Neural cell (in vitro differentiated cells): ENCODE measurements at regions not wholly inside any gene's neighbourhood (a gene's known extent, or its start where the extent isn't known, plus 50 kb on each side); places are given as distances from the start of the nearest gene placed in this dataset.

ENCODE experiments used
- H2AFZ ChIP-seq: fragments of 200-600, 300-800 bp; sonication (generic), shearing (Covaris generic); 2 replicates; pipeline ENCODE4 v1.6.0; 2014; ENCODE audit warnings: low read depth, mild to moderate bottlenecking, antibody characterized with exemption, low read length, moderate library complexity
- H3F3A ChIP-seq: fragments of 200-600 bp; shearing (Covaris generic); 2 replicates; pipeline ENCODE4 v1.6.1; 2016; ENCODE audit warnings: mild to moderate bottlenecking, moderate library complexity, mixed read lengths, antibody characterized with exemption, low read length; ENCODE audit not compliant: insufficient read depth, poor library complexity, severe bottlenecking
- H3K27ac ChIP-seq: fragments of 200-600, 300-800 bp; sonication (generic), shearing (Covaris generic); 2 replicates; pipeline ENCODE4 v1.5.1; 2014; ENCODE audit warnings: mild to moderate bottlenecking, low read length, moderate library complexity
- H3K27me3 ChIP-seq: fragments of 300-800, 200-600 bp; sonication (generic), shearing (Covaris generic); 2 replicates; pipeline ENCODE4 v1.6.0; 2014; ENCODE audit warnings: mild to moderate bottlenecking, low read depth, low read length, moderate library complexity; ENCODE audit not compliant: insufficient read depth
- H3K36me3 ChIP-seq: fragments of 300-800, 200-600 bp; sonication (generic), shearing (Covaris generic); 2 replicates; pipeline ENCODE4 v1.5.1; 2014; ENCODE audit warnings: mild to moderate bottlenecking, antibody characterized with exemption, low read length, moderate library complexity; ENCODE audit not compliant: insufficient read depth
- H3K4me2 ChIP-seq: fragments of 300-800, 200-600 bp; sonication (generic), shearing (Covaris generic); 2 replicates; pipeline ENCODE4 v1.6.0; 2014; ENCODE audit warnings: mild to moderate bottlenecking, low read length
- H3K4me3 ChIP-seq: fragments of 300-800, 200-600 bp; sonication (generic), shearing (Covaris generic); 2 replicates; pipeline ENCODE4 v1.5.1; 2014; ENCODE audit warnings: mild to moderate bottlenecking, low read length, moderate library complexity
- H3K79me2 ChIP-seq: fragments of 200-600 bp; shearing (Covaris generic); replicated peaks from 2 replicates; pipeline ENCODE4 v1.6.0; 2014; ENCODE audit warnings: mild to moderate bottlenecking, low read length, moderate library complexity; ENCODE audit not compliant: insufficient read depth
- H3K9ac ChIP-seq: fragments of 300-800, 200-600 bp; sonication (generic), shearing (Covaris generic); 2 replicates; pipeline ENCODE4 v1.6.1; 2016; ENCODE audit warnings: mild to moderate bottlenecking, low read length, mixed read lengths
- H3K9me2 ChIP-seq: fragments of 200-600 bp; shearing (Covaris generic); 2 replicates; pipeline ENCODE4 v1.6.1; 2016; ENCODE audit warnings: mild to moderate bottlenecking, low read length, mixed read lengths; ENCODE audit not compliant: insufficient read depth
- H3K9me3 ChIP-seq: fragments of 200-600, 300-800 bp; sonication (generic), shearing (Covaris generic); 2 replicates; pipeline ENCODE4 v1.6.1; 2016; ENCODE audit warnings: mild to moderate bottlenecking, mixed run types, low read length, moderate library complexity, mixed read lengths
- H4K20me1 ChIP-seq: fragments of 200-600 bp; shearing (Covaris generic); 2 replicates; pipeline ENCODE4 v1.6.1; 2016; ENCODE audit warnings: mild to moderate bottlenecking, mixed run types; ENCODE audit not compliant: insufficient read depth
- CTCF ChIP-seq: fragments of 450-650 bp; IDR thresholded peaks from 2 replicates; pipeline ENCODE4 v1.5.1; 2014; ENCODE audit warnings: antibody characterized with exemption, mild to moderate bottlenecking, moderate library complexity; ENCODE audit not compliant: poor library complexity, severe bottlenecking
- EP300 ChIP-seq: fragments of 450-650 bp; conservative IDR thresholded peaks from 2 replicates; pipeline ENCODE4 v1.6.1; 2014; ENCODE audit warnings: antibody characterized with exemption, mild to moderate bottlenecking, moderate library complexity; ENCODE audit not compliant: poor library complexity, severe bottlenecking
- EZH2 ChIP-seq: fragments of 200-600, 300-800 bp; shearing (Covaris generic), sonication (generic); IDR thresholded peaks from 2 replicates; pipeline ENCODE4 v1.6.1; 2014; ENCODE audit warnings: antibody characterized with exemption, low read length, borderline replicate concordance, mild to moderate bottlenecking; ENCODE audit not compliant: insufficient read depth, poor library complexity, severe bottlenecking
- MXI1 ChIP-seq: fragments of 450-650 bp; conservative IDR thresholded peaks from 2 replicates; pipeline ENCODE4 v1.6.1; 2014; ENCODE audit warnings: antibody characterized with exemption, mild to moderate bottlenecking; ENCODE audit not compliant: poor library complexity, severe bottlenecking
- POLR2AphosphoS5 ChIP-seq: IDR thresholded peaks from 2 replicates; pipeline ENCODE4 v1.6.1; 2012
- RAD21 ChIP-seq: fragments of 450-650 bp; conservative IDR thresholded peaks from 2 replicates; pipeline ENCODE4 v1.6.1; 2014; ENCODE audit warnings: antibody characterized with exemption, mild to moderate bottlenecking, moderate library complexity
- SMC3 ChIP-seq: fragments of 450-650 bp; conservative IDR thresholded peaks from 2 replicates; pipeline ENCODE4 v1.6.1; 2014; ENCODE audit warnings: antibody characterized with exemption, mild to moderate bottlenecking, moderate library complexity; ENCODE audit not compliant: poor library complexity
- TAF1 ChIP-seq: IDR thresholded peaks from 2 replicates; pipeline ENCODE4 v1.6.1; 2012; ENCODE audit warnings: low read depth
- TF ChIP-seq, protein P1 (sequence below): IDR thresholded peaks from 2 replicates; pipeline ENCODE4 v1.6.1; 2012; ENCODE audit warnings: borderline replicate concordance

GRCh38 chr12:105848286-105848685 is 290.5 kb downstream of the NUAK1 start:
- Histone ChIP-seq H2AFZ (no peak overlapping the region), H4K20me1 (no peaks in the 10 kb centered on the region), H3K27ac (no peak overlapping the region), H3K9me3 (no peaks in the 10 kb centered on the region), H3F3A (no peaks in the 10 kb centered on the region), H3K4me3 (no peak overlapping the region), H3K9me2 (no peaks in the 10 kb centered on the region), H3K27me3 (no peaks in the 10 kb centered on the region), H3K4me2 (no peak overlapping the region), H3K79me2 (no peaks in the 10 kb centered on the region), H3K36me3 (no peaks in the 10 kb centered on the region), H3K9ac (no peak overlapping the region)
- TF ChIP-seq SMC3 (no peak), MXI1 (no peak), CTCF (no peak), EP300 (no peak), RAD21 (no peak), TAF1 (no peak), POLR2AphosphoS5 (no peak), EZH2 (no peak)
- TF ChIP-seq, protein P1, sequence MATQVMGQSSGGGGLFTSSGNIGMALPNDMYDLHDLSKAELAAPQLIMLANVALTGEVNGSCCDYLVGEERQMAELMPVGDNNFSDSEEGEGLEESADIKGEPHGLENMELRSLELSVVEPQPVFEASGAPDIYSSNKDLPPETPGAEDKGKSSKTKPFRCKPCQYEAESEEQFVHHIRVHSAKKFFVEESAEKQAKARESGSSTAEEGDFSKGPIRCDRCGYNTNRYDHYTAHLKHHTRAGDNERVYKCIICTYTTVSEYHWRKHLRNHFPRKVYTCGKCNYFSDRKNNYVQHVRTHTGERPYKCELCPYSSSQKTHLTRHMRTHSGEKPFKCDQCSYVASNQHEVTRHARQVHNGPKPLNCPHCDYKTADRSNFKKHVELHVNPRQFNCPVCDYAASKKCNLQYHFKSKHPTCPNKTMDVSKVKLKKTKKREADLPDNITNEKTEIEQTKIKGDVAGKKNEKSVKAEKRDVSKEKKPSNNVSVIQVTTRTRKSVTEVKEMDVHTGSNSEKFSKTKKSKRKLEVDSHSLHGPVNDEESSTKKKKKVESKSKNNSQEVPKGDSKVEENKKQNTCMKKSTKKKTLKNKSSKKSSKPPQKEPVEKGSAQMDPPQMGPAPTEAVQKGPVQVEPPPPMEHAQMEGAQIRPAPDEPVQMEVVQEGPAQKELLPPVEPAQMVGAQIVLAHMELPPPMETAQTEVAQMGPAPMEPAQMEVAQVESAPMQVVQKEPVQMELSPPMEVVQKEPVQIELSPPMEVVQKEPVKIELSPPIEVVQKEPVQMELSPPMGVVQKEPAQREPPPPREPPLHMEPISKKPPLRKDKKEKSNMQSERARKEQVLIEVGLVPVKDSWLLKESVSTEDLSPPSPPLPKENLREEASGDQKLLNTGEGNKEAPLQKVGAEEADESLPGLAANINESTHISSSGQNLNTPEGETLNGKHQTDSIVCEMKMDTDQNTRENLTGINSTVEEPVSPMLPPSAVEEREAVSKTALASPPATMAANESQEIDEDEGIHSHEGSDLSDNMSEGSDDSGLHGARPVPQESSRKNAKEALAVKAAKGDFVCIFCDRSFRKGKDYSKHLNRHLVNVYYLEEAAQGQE = no peak

DNA sequence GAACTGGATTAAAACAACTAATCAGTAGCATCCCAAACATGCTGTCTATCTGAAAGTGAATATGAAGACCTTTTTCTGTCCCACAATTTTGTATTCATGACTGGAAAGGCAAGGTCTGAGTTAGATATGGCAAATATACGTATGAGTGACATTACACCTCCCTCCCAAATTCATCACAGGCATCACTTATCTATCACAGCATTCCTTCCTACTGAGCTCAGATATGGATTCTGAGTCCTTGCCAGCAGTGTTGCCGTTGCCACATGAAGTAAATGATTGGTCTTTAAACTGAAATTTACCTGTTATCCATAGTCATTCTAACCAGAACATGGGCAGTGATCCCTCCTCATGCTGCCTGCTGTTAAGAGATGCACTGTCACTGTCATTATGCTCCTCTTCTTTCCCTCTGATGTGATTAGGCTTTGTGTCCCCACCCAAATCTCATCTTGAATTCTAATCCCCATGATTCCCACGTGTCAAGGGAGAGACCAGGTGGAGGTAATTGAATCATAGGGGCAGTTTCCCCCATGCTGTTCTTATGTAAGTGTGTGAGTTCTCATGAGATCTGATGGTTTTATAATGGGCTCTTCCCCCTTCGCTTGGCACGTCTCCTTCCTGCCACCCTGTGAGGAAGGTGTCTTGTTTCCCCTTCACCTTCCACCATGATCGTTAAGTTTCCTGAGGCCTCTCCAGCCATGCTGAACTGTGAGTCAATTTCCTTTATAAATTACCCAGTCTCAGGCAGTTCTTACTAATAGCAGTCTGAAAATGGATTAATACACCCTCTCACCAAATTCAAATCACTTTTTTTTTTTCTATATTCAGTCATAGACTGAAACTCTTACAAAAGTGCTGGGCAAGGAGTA is 288.4 kb downstream of the NUAK1 start:
- Histone ChIP-seq H2AFZ (no peak overlapping the region), H3K4me3 (no peak overlapping the region), H3F3A (no peaks in the 10 kb centered on the region), H3K9ac (no peak overlapping the region), H3K27ac (no peak overlapping the region), H4K20me1 (no peaks in the 10 kb centered on the region), H3K9me3 (no peaks in the 10 kb centered on the region), H3K4me2 (no peak overlapping the region), H3K27me3 (no peaks in the 10 kb centered on the region), H3K79me2 (no peaks in the 10 kb centered on the region), H3K36me3 (no peaks in the 10 kb centered on the region), H3K9me2 (no peaks in the 10 kb centered on the region)
- no peak for TF ChIP-seq EZH2
- TF ChIP-seq RAD21 = no peak
- no peak for TF ChIP-seq CTCF
